ENCODE measurements at regions not wholly inside any gene's neighbourhood (a gene's known extent, or its start where the extent isn't known, plus 50 kb on each side); places are given as distances from the start of the nearest gene placed in this dataset.
"Not testable (repeated sequence)": the region's sequence is repeated elsewhere in the genome, so short reads cannot be mapped to it uniquely, and the experiment has no call there.

DNA sequence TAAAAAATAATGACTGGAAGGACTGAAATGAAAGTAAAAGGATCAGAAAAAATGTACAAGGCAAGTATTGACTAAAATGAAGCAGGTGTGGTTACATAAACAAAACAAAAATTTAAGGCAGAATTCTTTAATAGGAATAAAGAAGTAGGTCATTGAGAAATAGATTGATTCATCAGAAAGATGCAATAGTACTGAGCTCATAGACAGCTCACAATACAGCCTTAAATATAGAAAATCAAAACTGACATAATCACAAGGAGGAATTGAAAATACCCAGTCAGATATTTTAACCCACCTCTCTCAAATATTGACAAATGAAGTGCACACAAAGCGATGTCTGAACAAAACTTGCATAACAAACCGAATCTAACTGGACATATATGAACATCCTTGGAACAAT is 366.8 kb upstream of the DPYD start:
- no peak for DNase-seq (ENCODE audit: low spot score)

DNA sequence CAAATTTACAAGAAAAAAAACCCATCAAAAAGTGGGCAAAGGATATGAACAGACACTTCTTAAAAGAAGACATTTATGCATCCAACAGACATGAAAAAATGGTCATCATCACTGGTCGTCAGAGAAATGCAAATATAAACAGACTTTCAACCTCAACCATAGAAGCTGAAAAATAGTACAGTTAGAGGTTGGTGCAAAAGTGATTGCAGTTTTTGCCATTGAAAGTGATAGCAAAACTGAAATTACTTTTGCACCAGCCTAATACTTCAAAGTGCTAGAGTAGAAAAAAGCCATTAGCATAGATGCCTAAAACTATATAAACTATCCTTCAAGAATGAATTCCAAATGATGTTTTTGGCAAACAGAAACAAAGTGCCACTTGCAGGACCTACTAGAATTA is 365.8 kb upstream of the DPYD start:
- no peak for DNase-seq (ENCODE audit: low spot score)

DNA sequence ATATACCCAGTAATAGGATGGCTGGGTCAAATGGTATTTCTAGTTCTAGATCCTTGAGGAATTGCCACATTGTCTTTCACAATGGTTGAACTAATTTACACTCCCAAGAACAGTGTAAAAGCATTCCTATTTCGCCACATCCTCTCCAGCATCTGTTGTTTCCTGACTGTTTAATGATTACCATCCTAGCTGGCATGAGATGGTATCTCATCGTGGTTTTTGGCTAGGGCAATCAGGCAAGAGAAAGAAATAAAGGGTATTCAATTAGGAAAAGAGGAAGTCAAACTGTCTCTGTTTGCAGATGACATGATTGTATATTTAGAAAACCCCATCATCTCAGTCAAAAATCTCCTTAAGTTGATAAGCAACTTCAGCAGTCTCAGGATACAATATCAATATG is 364.5 kb upstream of the DPYD start:
- not testable (repeated sequence) for DNase-seq (ENCODE audit: low spot score)

DNA sequence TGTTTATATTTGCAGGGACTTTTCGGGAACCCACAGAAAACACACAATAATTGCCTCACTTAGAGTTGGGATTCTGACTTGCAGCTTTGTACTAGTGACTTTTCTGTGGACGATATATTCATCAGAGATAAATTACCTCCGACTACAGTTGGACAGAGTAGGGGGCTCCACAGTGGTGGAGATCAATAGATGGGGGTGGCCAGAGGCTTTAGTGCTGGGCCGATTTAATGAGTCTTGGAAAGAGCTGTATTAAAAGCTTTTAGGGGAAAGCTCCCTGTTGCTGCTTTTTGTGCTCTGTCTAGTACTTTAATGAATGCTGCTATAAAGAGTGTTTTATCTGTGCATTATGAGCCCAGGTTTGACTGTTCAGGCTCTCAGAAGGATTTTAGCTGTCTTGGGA is 359.2 kb upstream of the DPYD start:
- DNase-seq (ENCODE audit: low spot score), result no peak

DNA sequence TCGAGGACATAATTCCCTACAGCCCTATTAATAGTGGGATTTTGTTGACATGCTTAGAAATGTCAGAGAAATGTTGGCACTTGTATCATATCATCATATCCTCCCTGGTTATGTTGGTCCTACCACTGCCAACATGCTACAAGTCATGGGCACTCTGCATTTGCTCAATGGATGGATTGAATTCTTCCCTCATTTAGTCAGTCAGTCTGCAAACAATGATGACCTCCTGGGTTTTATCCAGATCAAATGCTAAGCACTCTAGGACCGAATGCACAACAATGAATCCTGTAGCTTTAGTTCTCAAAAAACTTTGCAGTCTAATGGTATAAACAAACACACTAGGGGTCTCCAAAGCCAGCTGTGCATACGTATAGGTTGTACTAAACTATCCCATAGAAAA is 357.2 kb upstream of the DPYD start:
- DNase-seq (ENCODE audit: low spot score), result no peak

DNA sequence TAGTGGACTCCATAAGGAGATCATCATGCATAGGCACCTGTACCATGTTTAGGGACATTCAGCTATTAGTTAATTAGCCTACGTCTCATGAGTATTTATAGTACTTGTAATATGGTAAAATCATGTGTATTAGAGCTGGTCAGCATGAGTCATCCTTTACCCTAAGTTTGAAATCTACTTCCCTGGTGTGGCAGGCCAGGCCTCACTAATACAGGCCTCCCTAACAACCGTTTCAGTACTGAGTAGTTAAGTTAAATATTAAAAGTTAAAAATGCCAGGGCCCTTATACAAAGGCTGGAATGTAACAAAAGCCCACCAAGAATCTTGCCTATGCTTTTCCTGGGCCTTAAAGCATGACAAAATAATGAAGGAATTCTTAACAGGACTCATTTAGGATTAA is 356.3 kb upstream of the DPYD start:
- DNase-seq (ENCODE audit: low spot score), result no peak

DNA sequence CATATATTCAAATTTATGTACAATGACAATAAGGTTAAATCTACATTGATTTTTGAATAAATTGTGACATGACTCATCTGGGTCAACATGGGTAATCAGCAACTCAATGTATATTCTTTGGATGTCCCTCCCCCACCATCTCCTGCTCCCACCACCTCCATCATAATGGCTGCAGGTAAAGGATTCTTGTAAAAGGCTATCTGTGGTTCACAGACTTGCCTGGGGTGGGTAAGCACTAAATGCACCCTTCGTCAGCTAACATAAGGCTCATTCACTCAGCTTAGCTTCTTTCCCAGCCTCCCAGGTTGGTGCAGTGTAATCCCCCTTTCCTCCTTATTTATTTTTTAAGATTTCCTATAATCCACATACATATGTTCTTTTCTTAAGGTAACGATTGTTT is 355.7 kb upstream of the DPYD start:
- no peak for DNase-seq (ENCODE audit: low spot score)

DNA sequence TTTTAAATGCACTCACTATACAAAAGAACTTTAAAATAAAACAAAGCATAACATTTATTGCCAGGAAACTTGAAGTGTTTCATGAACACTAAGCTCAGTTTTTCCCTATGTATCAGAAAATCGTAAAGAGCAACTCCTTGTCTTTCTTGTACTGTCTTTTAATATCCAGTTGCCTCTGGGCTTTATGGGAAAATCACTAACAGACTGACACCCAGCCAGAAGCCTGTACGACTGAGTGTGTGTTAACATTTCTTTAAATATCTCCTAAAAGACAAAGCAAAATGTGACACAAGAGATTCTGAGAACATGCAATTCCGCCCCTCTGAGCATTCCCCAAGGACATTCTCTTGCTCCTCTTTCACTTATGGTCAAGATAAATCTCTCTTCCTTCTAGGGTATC is 347.5 kb upstream of the DPYD start:
- no peak for DNase-seq (ENCODE audit: low spot score)

DNA sequence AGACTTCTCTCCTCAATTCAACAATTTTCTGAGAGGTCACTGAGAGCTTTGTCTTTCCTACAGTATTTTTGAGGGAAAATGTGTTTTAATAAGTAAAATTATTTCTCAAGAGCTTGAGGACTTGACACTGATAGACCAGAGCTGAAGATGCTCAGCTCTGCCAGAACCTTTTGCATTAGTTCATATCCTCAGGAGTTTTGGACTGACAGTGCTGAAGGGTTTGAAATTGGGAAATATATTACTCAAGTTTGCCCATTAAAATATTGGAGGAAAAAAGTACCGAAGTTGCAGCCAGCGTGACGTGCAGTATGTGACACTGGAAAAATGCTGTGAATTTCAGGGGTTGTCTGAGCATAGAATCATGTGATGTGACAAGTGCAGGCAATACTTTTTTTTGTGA is 346.6 kb upstream of the DPYD start:
- no peak for DNase-seq (ENCODE audit: low spot score)

DNA sequence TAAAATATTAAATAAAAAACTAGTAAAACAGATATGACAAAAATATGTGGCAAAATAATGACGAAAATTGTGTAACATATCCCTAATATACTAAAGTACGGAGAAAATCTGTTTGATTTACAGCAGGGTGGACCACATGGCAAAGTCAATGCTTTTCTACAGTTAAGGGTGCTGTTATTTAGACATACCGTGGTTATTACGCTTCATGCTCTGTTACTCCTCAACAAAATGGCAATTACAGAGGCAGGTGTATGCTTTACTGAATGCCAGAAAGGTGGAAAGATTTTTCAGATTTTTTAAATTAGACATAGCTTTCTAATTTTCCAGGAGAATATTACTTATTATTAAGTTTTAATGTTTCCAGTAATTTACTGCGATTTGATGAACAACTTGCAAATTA is 343.9 kb upstream of the DPYD start:
- no peak for DNase-seq (ENCODE audit: low spot score)

DNA sequence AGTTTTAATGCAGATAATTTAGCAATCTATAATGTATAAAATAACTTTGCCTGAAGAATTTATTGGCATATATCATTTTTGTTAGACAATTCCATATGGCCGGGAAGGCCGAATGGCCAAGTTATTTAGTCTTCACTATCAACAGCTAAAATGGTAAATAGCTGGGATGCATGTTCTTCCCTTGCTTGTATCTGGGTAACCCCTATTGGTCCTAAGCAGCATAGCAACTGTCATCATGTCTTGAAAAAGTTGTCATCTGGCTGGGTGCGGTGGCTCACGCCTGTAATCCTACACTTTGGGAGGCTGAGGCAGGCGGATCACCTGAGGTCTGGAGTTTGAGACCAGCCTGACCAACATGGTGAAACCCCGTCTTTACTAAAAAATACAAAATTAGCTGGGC is 340.0 kb upstream of the DPYD start:
- no peak for DNase-seq (ENCODE audit: low spot score)

DNA sequence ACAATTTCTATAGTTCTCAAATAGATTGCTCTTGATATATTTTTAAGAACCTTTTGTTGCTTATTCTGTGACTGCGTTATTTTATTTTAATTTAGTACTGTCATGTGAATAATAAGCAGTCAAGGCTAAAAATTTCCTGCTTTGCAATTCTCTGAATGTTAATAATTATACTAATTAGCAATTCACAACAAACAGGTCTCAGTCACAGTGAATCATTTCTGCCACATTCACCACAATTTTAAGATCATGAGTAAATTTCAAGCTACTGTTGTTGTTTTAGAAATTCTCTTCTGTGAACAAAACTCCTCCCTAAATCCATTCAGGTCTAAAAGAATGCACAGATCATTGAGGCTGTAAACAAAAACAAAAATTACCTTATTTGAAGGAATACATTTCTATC is 339.6 kb upstream of the DPYD start:
- DNase-seq (ENCODE audit: low spot score), result no peak

DNA sequence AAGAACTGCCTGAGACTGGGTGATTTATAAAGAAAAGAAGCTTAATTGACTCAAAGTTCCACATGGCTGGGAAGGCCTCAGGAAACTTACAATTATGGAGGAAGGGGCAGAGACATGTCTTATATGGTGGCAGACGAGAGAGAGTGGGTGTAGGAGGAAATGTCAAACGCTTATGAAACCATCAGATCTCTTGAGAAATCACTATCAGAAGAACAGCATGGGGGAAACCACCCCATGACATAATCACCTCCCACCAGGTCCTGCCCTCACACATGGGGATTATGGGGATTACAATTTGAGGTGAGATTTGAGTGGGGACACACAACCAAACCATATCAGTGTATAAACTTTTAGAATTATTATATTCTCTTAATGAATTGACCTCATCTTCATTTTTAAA is 335.9 kb upstream of the DPYD start:
- no peak for DNase-seq (ENCODE audit: low spot score)

DNA sequence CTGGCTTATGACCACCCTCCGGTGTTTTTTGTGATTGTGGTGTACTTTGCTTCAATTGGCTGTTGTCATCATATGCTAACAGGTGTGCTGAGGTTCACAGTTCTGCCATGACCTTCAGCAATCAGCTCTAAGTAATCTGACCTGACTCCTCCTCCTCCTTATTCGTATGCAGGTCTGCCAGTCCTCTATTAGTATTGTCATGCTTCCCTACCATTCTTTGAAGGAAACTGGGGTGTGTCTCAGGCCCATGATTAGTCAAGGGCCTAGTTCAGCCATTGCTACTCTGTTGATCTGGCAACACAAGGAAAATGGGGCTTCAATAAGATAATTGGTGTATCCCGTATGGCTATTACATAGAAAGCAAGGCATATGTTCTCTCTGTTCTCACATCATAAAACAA is 332.3 kb upstream of the DPYD start:
- DNase-seq (ENCODE audit: low spot score), result no peak

DNA sequence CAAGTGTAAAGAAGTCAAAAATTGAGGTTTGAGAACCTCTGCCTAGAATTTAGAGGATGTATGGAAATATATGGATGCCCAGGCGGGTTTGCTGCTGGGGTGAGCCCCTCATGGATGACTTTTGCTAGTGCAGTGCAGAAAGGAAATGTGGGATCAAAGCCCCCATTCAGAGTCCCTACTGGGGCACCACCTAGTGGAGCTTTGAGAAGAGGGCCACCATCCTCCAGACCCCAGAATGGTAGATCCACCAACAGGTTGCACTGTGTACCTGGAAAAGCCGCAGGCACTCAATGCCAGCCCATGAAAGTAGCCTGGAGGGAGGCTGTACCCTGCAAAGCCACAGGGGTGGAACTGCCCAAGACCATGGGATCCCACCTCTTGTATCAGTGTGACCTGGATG is 330.7 kb upstream of the DPYD start:
- DNase-seq (ENCODE audit: low spot score), result no peak

DNA sequence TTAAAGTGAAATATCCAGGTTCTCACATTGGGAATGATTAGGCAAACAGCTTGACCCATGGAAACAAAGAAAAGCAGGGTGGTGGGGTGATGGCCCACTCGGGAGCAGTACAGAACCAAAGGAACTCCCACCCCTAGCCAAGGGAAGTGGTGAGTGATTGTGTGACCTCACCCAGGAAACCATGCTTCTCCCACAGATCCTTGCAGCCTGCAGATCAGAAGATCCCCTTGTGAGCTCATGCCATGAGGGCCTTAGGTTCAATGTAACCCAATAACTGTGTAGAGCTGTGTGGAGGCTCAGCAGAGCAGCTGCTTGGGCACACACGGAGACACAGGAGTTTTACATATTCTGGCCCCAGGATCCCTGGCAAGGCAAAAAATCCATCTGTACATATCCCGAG is 311.8 kb upstream of the DPYD start:
- DNase-seq (ENCODE audit: low spot score), result no peak

DNA sequence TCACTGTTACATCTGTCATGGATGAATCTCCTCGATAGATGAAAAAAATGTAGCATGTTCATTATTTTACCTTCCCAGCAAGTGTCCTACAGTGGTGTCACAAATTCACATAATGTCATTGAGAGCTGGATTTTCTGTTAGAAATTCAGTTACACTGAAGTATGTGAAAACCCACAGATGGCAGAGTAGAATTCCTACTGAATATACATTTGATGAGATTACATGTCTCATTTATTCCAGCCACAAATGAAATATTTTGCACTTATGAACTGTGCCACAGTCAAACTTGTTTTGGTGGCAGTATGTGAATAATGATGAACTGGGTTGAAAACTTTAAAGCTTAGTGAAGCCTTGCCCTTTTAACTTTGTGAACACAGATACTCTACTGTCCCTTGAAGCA is 301.9 kb upstream of the DPYD start:
- no peak for DNase-seq (ENCODE audit: low spot score)

DNA sequence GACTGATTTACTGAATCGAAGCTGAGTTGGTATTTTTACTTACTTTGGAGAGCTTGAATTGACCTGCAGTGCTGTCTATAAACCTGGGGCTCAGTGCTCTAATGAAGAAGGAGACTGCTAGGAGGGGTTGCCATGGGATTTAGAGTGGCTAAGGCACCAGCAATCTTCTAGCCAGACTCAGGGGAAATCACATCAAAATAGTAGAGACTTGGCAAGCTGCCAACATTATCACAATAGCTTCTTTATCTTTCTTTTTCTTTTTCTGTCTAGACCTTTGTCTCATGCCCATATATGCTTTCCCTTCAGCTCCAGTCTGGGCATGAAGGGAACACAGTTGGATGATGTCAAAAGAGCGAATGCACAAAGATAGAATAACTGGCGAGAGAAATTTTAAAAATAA is 301.1 kb upstream of the DPYD start:
- DNase-seq (ENCODE audit: low spot score), result no peak

DNA sequence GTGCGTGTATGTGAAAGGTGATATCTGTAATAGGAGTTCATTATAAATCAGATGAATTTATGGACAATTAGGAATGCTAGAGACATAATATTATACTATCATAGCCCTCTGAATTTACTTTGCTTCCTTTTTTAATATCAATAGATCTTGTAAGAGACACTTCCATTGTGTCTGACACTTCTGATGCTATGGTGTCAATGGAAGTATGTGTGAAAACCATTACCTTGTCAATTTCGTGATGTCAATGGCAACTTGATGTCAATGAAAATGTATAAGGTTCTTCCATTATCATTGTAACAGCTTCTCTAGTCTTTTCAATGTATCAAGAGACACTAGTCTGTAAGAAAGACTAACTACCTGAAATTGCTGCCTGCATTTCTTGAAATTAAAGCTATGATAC is 296.8 kb upstream of the DPYD start:
- DNase-seq (ENCODE audit: low spot score), result no peak

DNA sequence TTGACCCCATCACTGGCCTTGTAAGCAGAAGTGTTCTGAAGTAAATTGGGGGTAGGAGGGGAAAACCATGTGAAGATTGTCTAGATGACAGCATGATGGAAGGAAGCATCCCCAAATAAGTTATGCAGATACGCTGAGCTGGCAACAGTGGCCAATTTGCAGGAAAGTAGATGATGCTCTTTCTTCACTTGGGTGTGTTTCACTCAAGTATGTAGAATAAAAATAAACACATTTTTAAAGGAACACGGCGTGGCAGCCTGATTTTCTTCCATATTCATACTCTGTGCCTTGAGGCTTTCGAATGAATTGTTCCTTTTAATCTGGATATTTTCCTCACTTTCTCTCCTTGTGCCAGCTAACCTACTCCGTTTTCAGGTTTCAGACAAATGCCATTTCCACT is 295.5 kb upstream of the DPYD start:
- DNase-seq (ENCODE audit: low spot score), result no peak

DNA sequence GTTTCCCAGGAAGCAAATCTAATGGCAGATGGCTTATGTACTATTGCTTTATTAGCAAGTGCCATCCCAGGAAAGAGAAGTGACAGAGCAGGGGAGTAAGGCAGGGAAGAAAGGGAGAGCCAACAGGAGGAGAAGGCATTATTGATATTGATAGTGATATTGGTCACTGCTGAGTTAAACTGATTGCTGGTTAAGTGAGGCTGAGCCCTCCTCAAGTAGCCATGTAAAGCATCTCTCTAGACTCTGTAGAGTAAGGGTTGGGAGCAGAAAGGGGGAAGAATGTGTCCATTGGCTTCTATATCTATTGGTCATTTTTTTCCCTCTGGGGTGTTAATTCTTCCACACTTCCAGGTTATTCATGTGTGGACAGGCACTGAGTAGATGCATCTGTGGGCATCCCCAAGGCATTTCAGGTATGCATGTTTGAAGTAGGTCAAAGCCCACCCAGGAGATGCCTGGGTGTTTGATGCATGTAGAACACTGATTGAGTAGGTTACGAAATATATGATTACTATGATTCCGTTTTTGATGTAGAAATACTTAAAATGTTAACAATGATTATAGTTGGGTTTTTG is 290.5 kb upstream of the DPYD start:
- no peak for DNase-seq (ENCODE audit: low spot score)

DNA sequence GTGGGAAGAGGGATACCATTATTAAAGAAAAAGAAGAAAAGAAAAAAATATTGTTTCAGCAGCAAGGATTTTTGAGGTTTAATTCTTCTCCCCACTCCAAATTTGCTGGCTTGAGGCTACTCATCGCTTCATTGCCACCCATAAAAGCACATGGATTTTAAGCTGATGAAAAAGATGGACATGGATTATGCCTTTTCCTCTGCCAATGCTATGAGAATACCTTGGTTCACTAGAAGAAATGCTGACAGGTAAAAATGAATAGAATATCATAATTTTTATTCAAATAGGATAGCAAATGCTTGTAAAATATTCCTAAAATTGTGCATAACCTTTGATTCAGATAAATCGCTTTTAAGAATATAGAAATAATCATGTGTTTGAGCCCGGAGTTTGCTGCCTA is 289.7 kb upstream of the DPYD start:
- DNase-seq (ENCODE audit: low spot score), result no peak

DNA sequence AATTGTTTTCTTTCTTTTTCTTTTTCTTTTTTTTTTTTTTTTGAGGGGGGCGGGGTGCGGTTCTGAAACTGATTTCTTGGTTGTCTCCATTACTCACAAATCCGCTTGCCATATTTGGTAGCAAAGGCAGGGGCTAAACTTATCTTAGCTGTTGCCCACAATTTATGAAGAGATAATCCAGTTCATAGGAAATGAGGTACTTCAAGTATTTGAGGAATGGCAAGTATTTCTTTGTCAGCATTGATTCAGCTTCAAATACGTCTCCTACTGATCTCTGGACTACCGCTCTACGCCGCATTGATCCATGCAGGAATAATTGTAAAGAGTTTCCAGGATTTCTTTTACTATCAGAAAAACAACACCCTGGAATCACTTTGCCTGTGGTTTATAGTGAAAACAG is 289.2 kb upstream of the DPYD start:
- no peak for DNase-seq (ENCODE audit: low spot score)

DNA sequence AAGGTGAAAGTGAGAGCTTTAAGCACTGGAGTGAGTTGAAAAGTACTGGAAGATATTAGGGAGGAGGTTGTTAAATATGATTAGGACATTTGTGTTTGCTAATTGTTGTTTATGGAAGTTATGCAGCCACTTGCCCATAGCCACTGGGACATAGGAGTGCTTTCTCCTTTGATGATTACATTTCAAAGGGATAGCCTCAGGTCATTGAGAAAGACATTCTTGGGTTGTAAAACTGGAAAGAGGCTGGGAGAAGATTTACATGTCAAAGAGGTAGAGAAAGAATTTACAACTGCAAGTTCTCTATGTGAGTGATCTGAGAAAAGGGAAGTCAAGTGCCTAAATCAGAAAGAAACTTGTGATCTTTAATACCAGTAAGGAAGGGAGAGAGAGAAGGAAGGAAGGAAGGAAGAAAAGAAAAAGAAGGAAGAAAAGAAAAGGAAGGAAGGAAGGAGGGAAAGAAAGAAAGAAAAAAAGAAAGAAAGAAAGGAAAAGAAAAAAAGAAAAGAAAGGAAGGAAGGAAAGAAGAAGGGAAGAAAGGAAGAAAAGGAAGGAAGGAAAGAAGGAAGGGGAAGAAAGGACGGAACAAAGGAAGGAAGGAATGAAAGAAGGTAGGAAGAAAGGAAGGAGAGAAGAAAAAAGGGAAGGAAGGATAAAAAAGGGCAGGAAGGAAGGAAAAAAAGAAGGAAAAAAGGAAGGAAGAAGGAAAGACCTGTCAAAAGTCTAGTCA is 284.6 kb upstream of the DPYD start:
- DNase-seq (ENCODE audit: low spot score), result no peak

DNA sequence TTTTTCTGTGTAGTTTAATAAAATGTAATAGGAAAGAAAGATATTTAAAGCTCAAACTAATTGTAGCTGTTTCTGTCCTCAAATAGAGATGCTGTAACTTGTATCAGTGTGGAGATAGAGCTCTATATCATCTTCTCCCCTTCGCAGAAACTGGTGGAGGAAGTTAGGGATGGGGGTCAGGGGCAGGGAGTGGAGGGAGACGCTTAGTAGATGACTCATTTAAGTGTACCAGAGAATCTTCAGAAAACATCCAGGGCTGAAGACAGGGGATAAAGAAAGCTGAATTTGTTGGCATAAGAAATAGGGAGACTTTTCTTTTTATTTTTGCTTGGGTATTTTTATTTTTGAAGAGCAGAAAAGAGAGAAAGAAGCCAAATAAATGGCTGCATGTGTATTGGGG is 282.6 kb upstream of the DPYD start:
- DNase-seq (ENCODE audit: low spot score), result no peak
